NB4 (cell line): ENCODE measurements at regions not wholly inside any gene's neighbourhood (a gene's known extent, or its start where the extent isn't known, plus 50 kb on each side); places are given as distances from the start of the nearest gene placed in this dataset.

Source experiments
- MYC ChIP-seq: IDR thresholded peaks from 2 replicates; pipeline ENCODE4 v1.6.1; 2011; ENCODE audit warnings: low read depth, low read length
- POLR2A ChIP-seq: IDR thresholded peaks from 2 replicates; pipeline ENCODE4 v1.6.1; 2011; ENCODE audit warnings: mild to moderate bottlenecking; ENCODE audit not compliant: insufficient read length; ENCODE audit errors: extremely low read depth
- TF ChIP-seq, protein P1 (sequence below): IDR thresholded peaks from one replicate; pipeline ENCODE4 v1.5.1; 2012; ENCODE audit warnings: low read depth, low read length
- TF ChIP-seq, protein P2 (sequence below): IDR thresholded peaks from 2 replicates; pipeline ENCODE4 v1.6.1; 2011; ENCODE audit warnings: low read depth, low read length

DNA sequence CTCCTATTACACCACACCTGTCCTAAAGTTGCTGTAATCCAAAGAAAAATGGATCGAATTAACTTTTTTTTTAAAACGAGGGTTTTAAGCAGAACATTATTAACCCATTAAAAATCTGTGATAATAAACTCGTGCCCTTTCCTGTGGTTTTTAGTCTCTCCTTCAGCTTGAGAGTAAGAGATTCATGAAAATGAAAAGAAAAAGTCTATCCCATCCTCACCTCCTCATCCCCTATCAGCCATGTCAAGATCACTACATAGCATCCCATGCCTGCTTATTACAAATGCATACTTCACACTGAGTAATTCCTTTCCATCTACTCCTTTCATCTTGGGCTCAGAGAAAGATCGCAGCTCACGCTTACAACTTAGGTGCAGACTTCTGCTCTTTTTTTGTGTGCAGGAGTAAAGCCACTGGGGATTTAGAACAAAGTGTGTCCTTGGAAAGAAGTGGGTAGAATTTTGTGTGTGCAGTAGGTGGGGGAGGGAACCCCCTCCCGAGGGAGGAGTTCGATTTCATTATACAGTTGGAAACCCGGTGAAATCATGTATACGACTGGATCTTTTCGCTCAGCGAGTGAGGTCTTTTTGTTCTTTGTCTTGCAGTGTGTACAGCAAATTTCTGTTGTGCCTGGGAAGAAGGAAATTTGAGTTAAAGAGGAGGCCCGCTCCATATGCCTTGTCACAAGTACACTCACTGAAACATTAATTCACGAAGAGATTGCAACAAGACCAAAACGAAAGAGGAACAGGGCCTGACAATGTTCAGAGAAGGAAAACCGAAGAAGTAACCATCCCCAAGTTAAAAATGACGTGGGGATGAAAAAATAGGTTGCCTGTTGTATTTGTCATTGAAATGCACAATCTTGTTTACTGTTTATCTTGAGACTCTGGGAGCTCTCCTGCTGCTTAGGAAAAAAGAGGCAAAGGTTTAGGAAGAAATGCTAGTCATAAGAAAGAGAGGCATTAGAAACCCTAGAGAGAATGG, 146.5 kb upstream of the ZNF217 start:
- TF ChIP-seq, protein P1, sequence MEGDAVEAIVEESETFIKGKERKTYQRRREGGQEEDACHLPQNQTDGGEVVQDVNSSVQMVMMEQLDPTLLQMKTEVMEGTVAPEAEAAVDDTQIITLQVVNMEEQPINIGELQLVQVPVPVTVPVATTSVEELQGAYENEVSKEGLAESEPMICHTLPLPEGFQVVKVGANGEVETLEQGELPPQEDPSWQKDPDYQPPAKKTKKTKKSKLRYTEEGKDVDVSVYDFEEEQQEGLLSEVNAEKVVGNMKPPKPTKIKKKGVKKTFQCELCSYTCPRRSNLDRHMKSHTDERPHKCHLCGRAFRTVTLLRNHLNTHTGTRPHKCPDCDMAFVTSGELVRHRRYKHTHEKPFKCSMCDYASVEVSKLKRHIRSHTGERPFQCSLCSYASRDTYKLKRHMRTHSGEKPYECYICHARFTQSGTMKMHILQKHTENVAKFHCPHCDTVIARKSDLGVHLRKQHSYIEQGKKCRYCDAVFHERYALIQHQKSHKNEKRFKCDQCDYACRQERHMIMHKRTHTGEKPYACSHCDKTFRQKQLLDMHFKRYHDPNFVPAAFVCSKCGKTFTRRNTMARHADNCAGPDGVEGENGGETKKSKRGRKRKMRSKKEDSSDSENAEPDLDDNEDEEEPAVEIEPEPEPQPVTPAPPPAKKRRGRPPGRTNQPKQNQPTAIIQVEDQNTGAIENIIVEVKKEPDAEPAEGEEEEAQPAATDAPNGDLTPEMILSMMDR: no peak
- no peak for TF ChIP-seq POLR2A
- no peak for TF ChIP-seq MYC
- TF ChIP-seq, protein P2, sequence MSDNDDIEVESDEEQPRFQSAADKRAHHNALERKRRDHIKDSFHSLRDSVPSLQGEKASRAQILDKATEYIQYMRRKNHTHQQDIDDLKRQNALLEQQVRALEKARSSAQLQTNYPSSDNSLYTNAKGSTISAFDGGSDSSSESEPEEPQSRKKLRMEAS: no peak
